ENCODE measurements at regions not wholly inside any gene's neighbourhood (a gene's known extent, or its start where the extent isn't known, plus 50 kb on each side); places are given as distances from the start of the nearest gene placed in this dataset.

- DNase-seq (ENCODE audit: low read depth), result no peak
- H3K4me3 ChIP-seq (ENCODE audit: low read length), result no peak overlapping the region
- TF ChIP-seq, protein P1, sequence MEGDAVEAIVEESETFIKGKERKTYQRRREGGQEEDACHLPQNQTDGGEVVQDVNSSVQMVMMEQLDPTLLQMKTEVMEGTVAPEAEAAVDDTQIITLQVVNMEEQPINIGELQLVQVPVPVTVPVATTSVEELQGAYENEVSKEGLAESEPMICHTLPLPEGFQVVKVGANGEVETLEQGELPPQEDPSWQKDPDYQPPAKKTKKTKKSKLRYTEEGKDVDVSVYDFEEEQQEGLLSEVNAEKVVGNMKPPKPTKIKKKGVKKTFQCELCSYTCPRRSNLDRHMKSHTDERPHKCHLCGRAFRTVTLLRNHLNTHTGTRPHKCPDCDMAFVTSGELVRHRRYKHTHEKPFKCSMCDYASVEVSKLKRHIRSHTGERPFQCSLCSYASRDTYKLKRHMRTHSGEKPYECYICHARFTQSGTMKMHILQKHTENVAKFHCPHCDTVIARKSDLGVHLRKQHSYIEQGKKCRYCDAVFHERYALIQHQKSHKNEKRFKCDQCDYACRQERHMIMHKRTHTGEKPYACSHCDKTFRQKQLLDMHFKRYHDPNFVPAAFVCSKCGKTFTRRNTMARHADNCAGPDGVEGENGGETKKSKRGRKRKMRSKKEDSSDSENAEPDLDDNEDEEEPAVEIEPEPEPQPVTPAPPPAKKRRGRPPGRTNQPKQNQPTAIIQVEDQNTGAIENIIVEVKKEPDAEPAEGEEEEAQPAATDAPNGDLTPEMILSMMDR (conservative IDR thresholded peaks at IDR 0.05; ENCODE audit: low read depth, low read length), result no peak
Measured at GRCh38 chrX:78496483-78496882, 162.6 kb downstream of the RTL3 start.

GRCh38 chrX:78493180-78493579 is 165.8 kb upstream of the CYSLTR1 start:
- TF ChIP-seq, protein P1 (conservative IDR thresholded peaks at IDR 0.05; ENCODE audit: low read depth, low read length), result no peak
- H3K4me3 ChIP-seq (ENCODE audit: low read length), result no peak overlapping the region
- no peak for DNase-seq (ENCODE audit: low read depth)

DNA sequence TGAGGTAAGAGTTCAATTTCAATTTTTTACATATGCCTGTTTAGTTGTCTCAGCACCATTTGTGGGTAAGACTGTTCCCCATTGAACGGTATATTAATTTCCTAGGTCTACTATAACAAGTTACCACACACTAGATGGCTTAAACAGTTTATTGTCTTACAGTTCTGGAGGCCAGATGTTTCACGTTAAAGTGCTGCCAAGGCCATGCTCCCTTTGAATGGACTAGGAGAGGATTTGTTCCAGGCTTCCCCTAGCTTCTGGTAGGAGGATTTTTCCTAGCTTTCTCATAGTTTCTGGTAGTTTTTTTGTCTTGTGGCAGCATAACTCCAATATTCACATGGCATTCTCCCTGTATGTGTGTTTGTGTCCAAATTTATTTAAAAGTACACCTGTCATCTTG is 149.3 kb upstream of the CYSLTR1 start:
- TF ChIP-seq, protein P1 (conservative IDR thresholded peaks at IDR 0.05; ENCODE audit: low read depth, low read length), result no peak

DNA sequence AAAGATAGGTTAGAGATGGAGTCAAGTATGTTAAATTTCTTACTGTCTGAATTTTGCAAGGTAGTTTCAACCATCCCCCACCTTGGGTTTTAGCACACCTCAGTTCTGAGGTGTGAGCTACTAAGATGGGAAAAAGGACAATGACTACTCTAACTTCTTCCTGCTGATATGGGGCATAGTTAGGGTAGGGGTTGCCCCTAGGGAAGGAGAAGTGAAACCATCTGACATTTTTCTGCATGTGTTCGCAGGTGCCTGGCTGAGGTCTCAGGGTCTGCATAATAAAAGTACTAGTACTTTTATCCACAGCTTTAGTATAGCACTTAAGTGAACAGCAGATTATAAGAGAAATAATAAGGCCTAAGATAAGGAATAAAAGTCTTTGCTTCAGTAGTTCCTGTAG is 129.5 kb upstream of the CYSLTR1 start:
- no peak overlapping the region for H3K4me3 ChIP-seq (ENCODE audit: low read length)
- TF ChIP-seq, protein P1 (conservative IDR thresholded peaks at IDR 0.05; ENCODE audit: low read depth, low read length), result no peak
- no peak for DNase-seq (ENCODE audit: low read depth)

More for the DNA sequence above, 149.3 kb upstream of the CYSLTR1 start:
- no peak overlapping the region for H3K4me3 ChIP-seq (ENCODE audit: low read length)
- DNase-seq (ENCODE audit: low read depth), result no peak

- no peak overlapping the region for H3K4me3 ChIP-seq (ENCODE audit: low read length)
- DNase-seq (ENCODE audit: low read depth), result no peak
- TF ChIP-seq, protein P1 (conservative IDR thresholded peaks at IDR 0.05; ENCODE audit: low read depth, low read length), result no peak
Measured at GRCh38 chrX:78455901-78456300, 128.5 kb upstream of the CYSLTR1 start.

DNA sequence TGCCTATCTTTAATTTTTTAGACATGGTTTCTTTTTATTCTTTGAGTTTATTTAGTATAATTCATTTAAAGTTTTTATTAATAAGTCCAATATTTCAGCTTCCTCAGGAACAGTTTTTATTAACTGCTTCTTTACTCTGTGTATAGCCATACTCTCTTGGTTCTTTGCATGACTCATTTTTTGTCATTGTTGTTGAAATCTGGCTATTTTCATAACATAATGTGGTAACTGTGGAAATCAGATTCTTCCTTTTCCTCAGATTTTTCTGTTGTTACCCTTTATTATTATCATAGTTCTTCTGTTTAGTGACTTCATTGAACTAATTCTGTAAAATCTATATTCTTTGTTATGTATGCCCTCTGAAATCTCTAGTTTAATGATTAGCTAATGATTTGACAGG is 124.9 kb upstream of the CYSLTR1 start:
- DNase-seq (ENCODE audit: low read depth), result no peak
- no peak overlapping the region for H3K4me3 ChIP-seq (ENCODE audit: low read length)
- TF ChIP-seq, protein P1 (conservative IDR thresholded peaks at IDR 0.05; ENCODE audit: low read depth, low read length), result no peak

- DNase-seq (ENCODE audit: low read depth), result no peak
- TF ChIP-seq, protein P1 (conservative IDR thresholded peaks at IDR 0.05; ENCODE audit: low read depth, low read length), result no peak
- no peak overlapping the region for H3K4me3 ChIP-seq (ENCODE audit: low read length)
Measured at GRCh38 chrX:78437621-78438020, 110.2 kb upstream of the CYSLTR1 start.
